ENCODE measurements at regions not wholly inside any gene's neighbourhood (a gene's known extent, or its start where the extent isn't known, plus 50 kb on each side); places are given as distances from the start of the nearest gene placed in this dataset.

- TF ChIP-seq PAX5 (IDR thresholded peaks at IDR 0.05; ENCODE audit: insufficient read depth, low read length, severe bottlenecking) (no peak), TAF1 (IDR thresholded peaks at IDR 0.05; ENCODE audit: low read depth, low read length) (no peak), POU2F2 (IDR thresholded peaks at IDR 0.05; ENCODE audit: low read depth, low read length) (no peak), POLR2AphosphoS5 (IDR thresholded peaks at IDR 0.05; ENCODE audit: low read depth, low read length) (no peak), SPI1 (IDR thresholded peaks at IDR 0.05; ENCODE audit: low read depth, low read length) (no peak), POLR2A (IDR thresholded peaks at IDR 0.05; ENCODE audit: low read depth, low read length) (no peak)
- FAIRE-seq: no peak
- no peak for DNase-seq (ENCODE audit: insufficient read length, low spot score)
Measured at GRCh38 chr7:119382726-119383125, 890.2 kb upstream of the KCND2 start.

GRCh38 chr7:119395024-119395423 lies 878.0 kb upstream of the KCND2 start:
- DNase-seq (ENCODE audit: insufficient read length, low spot score) (no peak), FAIRE-seq (no peak)
- TF ChIP-seq POLR2AphosphoS5 (IDR thresholded peaks at IDR 0.05; ENCODE audit: low read depth, low read length) (no peak), POU2F2 (IDR thresholded peaks at IDR 0.05; ENCODE audit: low read depth, low read length) (no peak), TAF1 (IDR thresholded peaks at IDR 0.05; ENCODE audit: low read depth, low read length) (no peak), SPI1 (IDR thresholded peaks at IDR 0.05; ENCODE audit: low read depth, low read length) (no peak), PAX5 (IDR thresholded peaks at IDR 0.05; ENCODE audit: insufficient read depth, low read length, severe bottlenecking) (no peak), POLR2A (IDR thresholded peaks at IDR 0.05; ENCODE audit: low read depth, low read length) (no peak)

DNA sequence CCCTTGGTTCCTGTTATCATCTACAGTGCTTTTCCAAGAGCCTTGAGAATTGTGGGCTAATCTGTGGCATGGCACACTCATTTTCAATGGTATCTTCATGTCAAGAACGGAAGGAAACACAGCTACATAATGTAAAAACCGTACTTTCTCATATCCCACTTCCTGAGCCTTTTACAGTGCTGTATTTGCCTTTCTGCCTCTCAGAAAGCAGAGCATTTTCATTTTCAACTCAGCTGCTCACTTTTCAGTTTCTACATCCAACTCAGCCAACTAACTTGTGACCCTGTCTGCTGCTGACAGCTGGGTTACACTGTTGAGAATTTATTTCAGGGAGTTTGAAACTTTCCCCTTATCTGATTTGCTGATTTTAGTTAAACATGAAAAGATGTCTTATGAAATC lies 875.8 kb upstream of the KCND2 start:
- no peak for TF ChIP-seq POLR2AphosphoS5 (IDR thresholded peaks at IDR 0.05; ENCODE audit: low read depth, low read length)
- TF ChIP-seq SPI1 (IDR thresholded peaks at IDR 0.05; ENCODE audit: low read depth, low read length): no peak
- TF ChIP-seq POLR2A (IDR thresholded peaks at IDR 0.05; ENCODE audit: low read depth, low read length): no peak
- no peak for TF ChIP-seq TAF1 (IDR thresholded peaks at IDR 0.05; ENCODE audit: low read depth, low read length)
- no peak for TF ChIP-seq PAX5 (IDR thresholded peaks at IDR 0.05; ENCODE audit: insufficient read depth, low read length, severe bottlenecking)
- TF ChIP-seq POU2F2 (IDR thresholded peaks at IDR 0.05; ENCODE audit: low read depth, low read length): no peak
- FAIRE-seq: no peak

GRCh38 chr7:119408596-119408995 lies 864.4 kb upstream of the KCND2 start:
- no peak for DNase-seq (ENCODE audit: insufficient read length, low spot score)
- no peak for TF ChIP-seq PAX5 (IDR thresholded peaks at IDR 0.05; ENCODE audit: insufficient read depth, low read length, severe bottlenecking)
- no peak for TF ChIP-seq POLR2AphosphoS5 (IDR thresholded peaks at IDR 0.05; ENCODE audit: low read depth, low read length)
- TF ChIP-seq POU2F2 (IDR thresholded peaks at IDR 0.05; ENCODE audit: low read depth, low read length): no peak
- TF ChIP-seq POLR2A (IDR thresholded peaks at IDR 0.05; ENCODE audit: low read depth, low read length): no peak
- FAIRE-seq: no peak

More for the DNA sequence above, 875.8 kb upstream of the KCND2 start:
- no peak for DNase-seq (ENCODE audit: insufficient read length, low spot score)

- FAIRE-seq: no peak
- TF ChIP-seq POLR2AphosphoS5 (IDR thresholded peaks at IDR 0.05; ENCODE audit: low read depth, low read length): no peak
- TF ChIP-seq POLR2A (IDR thresholded peaks at IDR 0.05; ENCODE audit: low read depth, low read length): no peak
- no peak for TF ChIP-seq TAF1 (IDR thresholded peaks at IDR 0.05; ENCODE audit: low read depth, low read length)
- TF ChIP-seq PAX5 (IDR thresholded peaks at IDR 0.05; ENCODE audit: insufficient read depth, low read length, severe bottlenecking): no peak
- no peak for TF ChIP-seq SPI1 (IDR thresholded peaks at IDR 0.05; ENCODE audit: low read depth, low read length)
- TF ChIP-seq POU2F2 (IDR thresholded peaks at IDR 0.05; ENCODE audit: low read depth, low read length): no peak
Measured at GRCh38 chr7:119413314-119413805, 859.6 kb upstream of the KCND2 start.

GRCh38 chr7:119415682-119416081 lies 857.3 kb upstream of the KCND2 start:
- FAIRE-seq (no peak), DNase-seq (ENCODE audit: insufficient read length, low spot score) (no peak)
- no peak for TF ChIP-seq POLR2A (IDR thresholded peaks at IDR 0.05; ENCODE audit: low read depth, low read length)
- no peak for TF ChIP-seq POU2F2 (IDR thresholded peaks at IDR 0.05; ENCODE audit: low read depth, low read length)
- no peak for TF ChIP-seq SPI1 (IDR thresholded peaks at IDR 0.05; ENCODE audit: low read depth, low read length)
- TF ChIP-seq POLR2AphosphoS5 (IDR thresholded peaks at IDR 0.05; ENCODE audit: low read depth, low read length): no peak
- TF ChIP-seq TAF1 (IDR thresholded peaks at IDR 0.05; ENCODE audit: low read depth, low read length): no peak
- TF ChIP-seq PAX5 (IDR thresholded peaks at IDR 0.05; ENCODE audit: insufficient read depth, low read length, severe bottlenecking): no peak

More at GRCh38 chr7:119413314-119413805, 859.6 kb upstream of the KCND2 start:
- DNase-seq (ENCODE audit: insufficient read length, low spot score): no peak

GRCh38 chr7:119421657-119422056 lies 851.3 kb upstream of the KCND2 start:
- no peak for TF ChIP-seq POLR2A (IDR thresholded peaks at IDR 0.05; ENCODE audit: low read depth, low read length)
- no peak for TF ChIP-seq POLR2AphosphoS5 (IDR thresholded peaks at IDR 0.05; ENCODE audit: low read depth, low read length)
- no peak for TF ChIP-seq PAX5 (IDR thresholded peaks at IDR 0.05; ENCODE audit: insufficient read depth, low read length, severe bottlenecking)
- TF ChIP-seq POU2F2 (IDR thresholded peaks at IDR 0.05; ENCODE audit: low read depth, low read length): no peak
- TF ChIP-seq TAF1 (IDR thresholded peaks at IDR 0.05; ENCODE audit: low read depth, low read length): no peak
- no peak for TF ChIP-seq SPI1 (IDR thresholded peaks at IDR 0.05; ENCODE audit: low read depth, low read length)
- FAIRE-seq: no peak
- DNase-seq (ENCODE audit: insufficient read length, low spot score): no peak

- no peak for DNase-seq (ENCODE audit: insufficient read length, low spot score)
- FAIRE-seq: no peak
- no peak for TF ChIP-seq PAX5 (IDR thresholded peaks at IDR 0.05; ENCODE audit: insufficient read depth, low read length, severe bottlenecking)
- no peak for TF ChIP-seq SPI1 (IDR thresholded peaks at IDR 0.05; ENCODE audit: low read depth, low read length)
- no peak for TF ChIP-seq POLR2A (IDR thresholded peaks at IDR 0.05; ENCODE audit: low read depth, low read length)
- no peak for TF ChIP-seq POLR2AphosphoS5 (IDR thresholded peaks at IDR 0.05; ENCODE audit: low read depth, low read length)
- TF ChIP-seq TAF1 (IDR thresholded peaks at IDR 0.05; ENCODE audit: low read depth, low read length): no peak
- TF ChIP-seq POU2F2 (IDR thresholded peaks at IDR 0.05; ENCODE audit: low read depth, low read length): no peak
Measured at GRCh38 chr7:119436882-119437281, 836.1 kb upstream of the KCND2 start.

- TF ChIP-seq POLR2A (IDR thresholded peaks at IDR 0.05; ENCODE audit: low read depth, low read length) (no peak), POLR2AphosphoS5 (IDR thresholded peaks at IDR 0.05; ENCODE audit: low read depth, low read length) (no peak), TAF1 (IDR thresholded peaks at IDR 0.05; ENCODE audit: low read depth, low read length) (no peak), PAX5 (IDR thresholded peaks at IDR 0.05; ENCODE audit: insufficient read depth, low read length, severe bottlenecking) (no peak), SPI1 (IDR thresholded peaks at IDR 0.05; ENCODE audit: low read depth, low read length) (no peak), POU2F2 (IDR thresholded peaks at IDR 0.05; ENCODE audit: low read depth, low read length) (no peak)
- no peak for DNase-seq (ENCODE audit: insufficient read length, low spot score)
- no peak for FAIRE-seq
Measured at GRCh38 chr7:119438315-119438714, 834.7 kb upstream of the KCND2 start.

GRCh38 chr7:119439192-119439591 lies 833.8 kb upstream of the KCND2 start:
- no peak for TF ChIP-seq POLR2AphosphoS5 (IDR thresholded peaks at IDR 0.05; ENCODE audit: low read depth, low read length)
- no peak for TF ChIP-seq POLR2A (IDR thresholded peaks at IDR 0.05; ENCODE audit: low read depth, low read length)
- no peak for TF ChIP-seq PAX5 (IDR thresholded peaks at IDR 0.05; ENCODE audit: insufficient read depth, low read length, severe bottlenecking)
- TF ChIP-seq POU2F2 (IDR thresholded peaks at IDR 0.05; ENCODE audit: low read depth, low read length): no peak
- no peak for TF ChIP-seq SPI1 (IDR thresholded peaks at IDR 0.05; ENCODE audit: low read depth, low read length)
- DNase-seq (ENCODE audit: insufficient read length, low spot score) (no peak), FAIRE-seq (no peak)
